Tibial artery (tissue), 4 donors: ENCODE measurements at regions not wholly inside any gene's neighbourhood (a gene's known extent, or its start where the extent isn't known, plus 50 kb on each side); places are given as distances from the start of the nearest gene placed in this dataset.
"Not testable (repeated sequence)": the region's sequence is repeated elsewhere in the genome, so short reads cannot be mapped to it uniquely, and the experiment has no call there.

Experiments
- DNase-seq, 2 donors: peaks; one replicate each; pipeline ENCODE4 v3.0.0-alpha.2; 2019
- H3K27ac ChIP-seq, 2 donors: fragments of 200-600 bp; sonication (generic) in 1 of 2; 1 replicate in 1 of 2; 2 replicates in 1 of 2; pipeline ENCODE4 v1.5.1; 2018 to 2019; ENCODE audit warnings: mild to moderate bottlenecking in 1 of 2
- H3K27me3 ChIP-seq, 2 donors: fragments of 200-600 bp; sonication (generic) in 1 of 2; one replicate each; pipeline versions ENCODE4 v1.5.1 to v1.6.0; 2016 to 2019
- H3K36me3 ChIP-seq, 3 donors: fragments of 200-600 bp; sonication (generic) in 2 of 3; one replicate each; pipeline ENCODE4 v1.5.1; 2016 to 2019; ENCODE audit warnings: mild to moderate bottlenecking in 2 of 3
- H3K4me1 ChIP-seq, 4 donors: fragments of 200-600 bp; sonication (generic) in 2 of 4; 1 replicate in 3 of 4; 2 replicates in 1 of 4; pipeline ENCODE4 v1.5.1; 2016 to 2019
- H3K4me3 ChIP-seq, 2 donors: fragments of 200-600 bp; sonication (generic) in 1 of 2; 1 replicate in 1 of 2; 2 replicates in 1 of 2; pipeline ENCODE4 v1.5.1; 2018 to 2019; ENCODE audit warnings: mild to moderate bottlenecking in 2 of 2
- H3K9me3 ChIP-seq, 3 donors: fragments of 200-600 bp; sonication (generic) in 1 of 3; one replicate each; pipeline ENCODE4 v1.5.1; 2016 to 2019
- intact Hi-C: fragments of 100-400 bp; cut with DNase I; formaldehyde crosslinking; loops from one replicate; pipeline ENCODE4 v1.15.0; 2023; ENCODE audit warnings: low total_unique reads
- TF ChIP-seq, protein P1 (sequence below), 2 experiments: fragments of 200-600 bp in 1 of 2; fragments of 450-650 bp in 1 of 2; IDR thresholded peaks; one replicate each; pipeline ENCODE4 v1.5.1; 2017 to 2019; ENCODE audit warnings: antibody characterized with exemption in 2 of 2, mild to moderate bottlenecking in 1 of 2, moderate library complexity in 1 of 2

DNA sequence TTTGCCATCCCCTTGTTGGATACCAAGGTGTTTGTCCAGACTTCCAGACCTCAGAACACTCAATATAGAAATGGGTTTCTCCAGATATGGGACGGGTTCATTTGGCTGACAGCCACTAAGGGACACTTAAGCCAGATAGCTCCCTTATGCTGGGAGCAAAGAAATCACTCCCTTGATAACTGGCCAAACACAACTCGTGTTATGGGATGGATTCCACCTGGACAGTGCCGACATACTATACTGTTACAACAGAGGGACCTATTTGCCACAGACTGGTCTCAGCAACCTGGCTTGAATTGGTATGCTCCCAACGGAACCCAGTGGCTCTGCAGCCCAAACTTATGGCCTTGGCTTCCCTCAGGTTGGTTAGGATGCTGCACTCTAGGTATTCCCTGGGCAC, 114.0 kb upstream of the PLCL2 start:
- Histone ChIP-seq H3K4me1 (peaks cover 0 to 22% (median 0%) of the 10 kb centered on the region in 4 donors), H3K27me3 (no peaks in the 10 kb centered on the region), H3K36me3 (no peaks in the 10 kb centered on the region), H3K9me3 (no peaks in the 10 kb centered on the region), H3K4me3 (no peak overlapping the region), H3K27ac (no peak overlapping the region)
- no peak for DNase-seq
- intact Hi-C loops, result no loop called here
- TF ChIP-seq, protein P1, sequence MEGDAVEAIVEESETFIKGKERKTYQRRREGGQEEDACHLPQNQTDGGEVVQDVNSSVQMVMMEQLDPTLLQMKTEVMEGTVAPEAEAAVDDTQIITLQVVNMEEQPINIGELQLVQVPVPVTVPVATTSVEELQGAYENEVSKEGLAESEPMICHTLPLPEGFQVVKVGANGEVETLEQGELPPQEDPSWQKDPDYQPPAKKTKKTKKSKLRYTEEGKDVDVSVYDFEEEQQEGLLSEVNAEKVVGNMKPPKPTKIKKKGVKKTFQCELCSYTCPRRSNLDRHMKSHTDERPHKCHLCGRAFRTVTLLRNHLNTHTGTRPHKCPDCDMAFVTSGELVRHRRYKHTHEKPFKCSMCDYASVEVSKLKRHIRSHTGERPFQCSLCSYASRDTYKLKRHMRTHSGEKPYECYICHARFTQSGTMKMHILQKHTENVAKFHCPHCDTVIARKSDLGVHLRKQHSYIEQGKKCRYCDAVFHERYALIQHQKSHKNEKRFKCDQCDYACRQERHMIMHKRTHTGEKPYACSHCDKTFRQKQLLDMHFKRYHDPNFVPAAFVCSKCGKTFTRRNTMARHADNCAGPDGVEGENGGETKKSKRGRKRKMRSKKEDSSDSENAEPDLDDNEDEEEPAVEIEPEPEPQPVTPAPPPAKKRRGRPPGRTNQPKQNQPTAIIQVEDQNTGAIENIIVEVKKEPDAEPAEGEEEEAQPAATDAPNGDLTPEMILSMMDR (IDR thresholded peaks at IDR 0.05), result no peak

DNA sequence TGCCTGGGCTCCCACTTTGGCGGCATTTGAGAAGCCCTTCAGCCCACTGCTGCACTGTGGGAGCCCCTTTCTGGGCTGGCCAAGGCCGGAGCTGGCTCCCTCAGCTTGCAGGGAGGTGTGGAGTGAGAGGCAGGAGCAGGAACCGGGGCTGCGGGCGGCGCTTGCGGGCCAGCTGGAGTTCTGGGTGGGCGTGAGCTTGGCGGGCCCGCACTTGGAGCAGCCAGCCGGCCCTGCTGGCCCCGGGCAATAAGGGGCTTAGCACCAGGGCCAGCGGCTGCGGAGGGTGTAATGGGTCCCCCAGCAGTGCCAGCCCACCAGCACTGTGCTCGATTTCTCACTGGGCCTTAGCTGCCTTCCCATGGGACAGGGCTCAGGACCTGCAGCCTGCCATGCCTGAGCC, 111.2 kb upstream of the PLCL2 start:
- peaks cover 0 to 21% (median 0%) of the 10 kb centered on the region in 4 donors for H3K4me1 ChIP-seq
- H3K27ac ChIP-seq, H3K4me3 ChIP-seq, intact Hi-C loops, H3K9me3 ChIP-seq, H3K27me3 ChIP-seq, DNase-seq, H3K36me3 ChIP-seq: not testable (repeated sequence)

GRCh38 chr3:16774536-16774935, 110.2 kb upstream of the PLCL2 start:
- intact Hi-C loops, result not testable (repeated sequence)

DNA sequence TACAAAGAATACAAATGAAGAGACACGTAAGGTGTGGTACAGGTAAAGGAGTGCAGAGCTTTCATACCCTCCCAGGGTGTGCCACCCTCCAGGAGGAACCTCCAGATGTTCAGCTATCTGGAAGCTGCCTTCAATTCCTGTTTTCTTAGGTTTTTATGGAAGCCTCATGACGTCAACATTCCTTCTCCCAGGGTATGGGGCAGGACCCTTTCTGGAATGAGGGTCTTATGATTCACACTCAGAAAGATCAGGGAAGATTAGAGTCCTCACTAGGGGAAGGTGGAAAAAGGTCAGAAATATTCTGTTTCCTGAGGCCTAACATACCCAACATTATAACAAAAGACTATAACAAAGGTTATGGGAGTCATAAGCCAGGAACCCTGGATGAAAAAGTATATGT, 99.8 kb upstream of the PLCL2 start:
- Histone ChIP-seq H3K4me1 (no peaks in the 10 kb centered on the region), H3K4me3 (no peak overlapping the region), H3K27me3 (no peaks in the 10 kb centered on the region), H3K9me3 (no peaks in the 10 kb centered on the region), H3K27ac (no peak overlapping the region), H3K36me3 (no peaks in the 10 kb centered on the region)
- intact Hi-C loops, result loop anchor here (5.0 kb wide), 1 partner anchor 1878 kb away; no protein-coding TSS in a partner anchor
- TF ChIP-seq, protein P1 (IDR thresholded peaks at IDR 0.05), result no peak
- no peak for DNase-seq

More at GRCh38 chr3:16774536-16774935, 110.2 kb upstream of the PLCL2 start:
- H3K4me1 ChIP-seq, result peaks cover 0 to 11% (median 0%) of the 10 kb centered on the region in 4 donors
- H3K4me3 ChIP-seq, H3K27me3 ChIP-seq, H3K27ac ChIP-seq, DNase-seq, H3K9me3 ChIP-seq, H3K36me3 ChIP-seq: not testable (repeated sequence)

GRCh38 chr3:16785465-16785864, 99.3 kb upstream of the PLCL2 start:
- H3K4me3 ChIP-seq, result no peak overlapping the region
- no peaks in the 10 kb centered on the region for H3K4me1 ChIP-seq
- no peaks in the 10 kb centered on the region for H3K9me3 ChIP-seq
- no peak overlapping the region for H3K27ac ChIP-seq
- intact Hi-C loops, result loop anchor here (5.0 kb wide), 1 partner anchor 1878 kb away; no protein-coding TSS in a partner anchor
- TF ChIP-seq, protein P1 (IDR thresholded peaks at IDR 0.05), result no peak
- no peak for DNase-seq
- no peaks in the 10 kb centered on the region for H3K27me3 ChIP-seq
- H3K36me3 ChIP-seq, result no peaks in the 10 kb centered on the region

GRCh38 chr3:16788440-16789056, 96.2 kb upstream of the PLCL2 start:
- no peaks in the 10 kb centered on the region for H3K27me3 ChIP-seq
- no peak for DNase-seq
- intact Hi-C loops, result loop anchor here (5.0 kb wide), 1 partner anchor 1881 kb away; no protein-coding TSS in a partner anchor
- no peak overlapping the region for H3K27ac ChIP-seq
- H3K36me3 ChIP-seq, result no peaks in the 10 kb centered on the region
- no peaks in the 10 kb centered on the region for H3K9me3 ChIP-seq
- H3K4me1 ChIP-seq, result no peaks in the 10 kb centered on the region
- TF ChIP-seq, protein P1 (IDR thresholded peaks at IDR 0.05), result no peak
- H3K4me3 ChIP-seq, result no peak overlapping the region
